Kidney tubule cell (primary cell): ENCODE measurements at regions not wholly inside any gene's neighbourhood (a gene's known extent, or its start where the extent isn't known, plus 50 kb on each side); places are given as distances from the start of the nearest gene placed in this dataset.
"Not testable (repeated sequence)": the region's sequence is repeated elsewhere in the genome, so short reads cannot be mapped to it uniquely, and the experiment has no call there.

Source experiments
- DNase-seq: peaks from one replicate; pipeline ENCODE4 v3.0.0-alpha.2; 2018; ENCODE audit warnings: low spot score

DNA sequence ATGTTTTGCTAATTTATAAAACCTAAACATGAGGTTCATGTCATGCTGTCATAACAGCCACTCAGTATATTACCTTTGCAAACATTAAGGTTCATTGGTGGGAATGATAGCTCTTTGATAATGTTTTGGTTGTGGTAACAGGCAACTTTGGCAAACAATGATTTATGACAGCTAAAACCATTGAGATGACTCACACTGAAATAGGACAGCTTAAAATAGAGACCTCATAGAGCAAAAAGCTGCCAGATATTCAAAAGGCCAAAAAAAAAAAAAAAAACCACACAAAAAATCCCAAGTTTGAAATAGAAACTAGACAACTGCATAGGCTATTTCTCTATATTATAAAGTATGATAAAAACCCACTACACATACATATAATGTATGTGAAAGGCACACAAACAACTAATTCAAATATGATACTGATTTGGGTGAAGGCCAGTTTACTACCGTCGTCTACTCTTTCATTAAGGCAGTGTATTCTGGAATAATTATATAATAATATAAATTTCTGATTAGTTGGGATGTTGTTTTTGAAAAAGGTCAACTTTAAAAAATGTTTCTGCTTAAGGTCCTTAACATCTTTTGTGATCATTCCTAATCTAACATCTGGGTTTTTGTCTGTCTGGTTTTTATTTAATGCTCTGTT is 646.0 kb upstream of the PITX2 start:
- DNase-seq, result peak; percentile 6

DNA sequence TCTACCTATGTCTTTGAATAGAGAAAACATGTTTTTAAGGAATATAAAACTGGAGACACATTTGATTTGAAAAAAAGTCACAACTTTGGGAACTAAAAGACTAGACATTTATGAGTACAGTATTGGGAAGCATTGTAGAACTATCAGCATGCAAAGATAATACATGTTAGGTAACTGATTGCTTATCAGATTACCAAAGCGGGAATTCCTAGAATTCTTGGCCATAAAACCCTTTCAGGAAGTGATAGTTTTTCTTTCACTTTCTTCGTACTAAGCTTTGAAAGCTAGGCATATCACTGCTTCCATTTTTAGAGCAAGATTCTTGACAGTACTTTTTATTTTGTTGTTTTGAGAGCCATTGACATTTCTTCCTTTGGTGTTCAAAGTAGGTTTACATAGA is 646.6 kb upstream of the PITX2 start:
- no peak for DNase-seq

- DNase-seq, result no peak
Measured at GRCh38 chr4:111274060-111274459, 651.2 kb upstream of the PITX2 start.

DNA sequence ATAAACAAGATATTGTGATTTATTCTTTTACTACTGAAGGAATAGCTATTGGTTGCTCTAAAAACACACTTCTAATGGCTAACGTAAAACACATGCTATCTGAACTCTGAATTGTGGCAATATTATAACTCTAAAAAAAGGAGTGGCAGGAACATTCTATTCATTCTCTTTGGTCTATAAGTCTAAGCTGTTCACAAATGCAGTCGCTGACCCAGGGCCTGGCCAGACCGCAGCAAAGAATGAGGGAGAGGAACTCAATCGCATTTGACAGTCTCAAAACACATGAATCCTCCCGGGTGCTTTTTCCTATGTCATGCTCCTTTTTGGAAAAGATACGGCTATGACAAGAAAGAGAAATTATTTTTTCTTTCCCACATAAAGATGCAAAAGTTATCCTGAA is 651.6 kb upstream of the PITX2 start:
- DNase-seq, result no peak

DNA sequence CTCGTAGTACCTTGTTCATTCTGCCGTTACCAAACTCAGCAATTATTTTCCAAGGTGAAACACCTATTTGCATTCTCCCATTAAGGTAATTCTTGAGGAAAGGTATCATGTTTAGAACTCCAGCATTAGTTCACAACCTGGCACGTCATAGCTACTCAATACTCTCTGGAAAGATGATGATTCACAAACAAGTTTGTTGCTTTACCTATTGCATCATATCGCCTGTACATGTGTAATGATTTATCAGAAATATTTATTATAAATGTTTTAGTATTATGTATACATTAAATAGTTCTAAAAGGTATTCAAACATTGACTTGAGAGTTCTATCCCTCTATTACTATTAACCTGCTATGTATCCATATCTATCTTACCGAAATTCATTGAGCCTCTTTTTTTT is 658.3 kb upstream of the PITX2 start:
- no peak for DNase-seq

- no peak for DNase-seq
Measured at GRCh38 chr4:111282035-111282434, 659.2 kb upstream of the PITX2 start.

DNA sequence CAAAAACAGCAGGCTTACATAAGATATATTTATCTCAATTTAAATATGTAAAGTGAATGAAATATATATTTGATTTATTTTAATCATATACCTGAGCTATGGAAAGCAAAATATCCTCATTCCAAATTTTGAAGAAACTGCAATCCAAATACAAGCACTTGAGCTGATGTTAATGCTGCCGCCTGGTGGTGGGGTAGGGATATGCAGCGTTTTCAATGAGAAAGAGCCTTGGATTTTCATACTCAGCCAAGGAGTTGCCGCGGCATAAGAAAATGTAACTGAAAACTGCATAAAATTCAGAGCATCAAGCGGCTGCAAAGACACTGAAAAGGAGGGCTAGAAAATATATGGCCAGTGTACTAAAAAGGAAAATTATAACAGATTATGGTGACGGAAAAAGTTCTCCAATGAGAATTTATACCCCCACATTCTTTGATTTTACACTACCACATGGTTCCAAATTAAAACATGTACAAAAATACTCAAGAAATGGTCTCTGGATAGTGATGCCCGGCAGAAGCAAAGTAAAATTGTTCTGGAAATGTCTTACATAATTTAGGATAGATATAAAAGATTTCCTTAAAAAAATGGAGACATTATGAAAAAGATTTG is 660.3 kb upstream of the PITX2 start:
- DNase-seq, result peak; percentile 55

DNA sequence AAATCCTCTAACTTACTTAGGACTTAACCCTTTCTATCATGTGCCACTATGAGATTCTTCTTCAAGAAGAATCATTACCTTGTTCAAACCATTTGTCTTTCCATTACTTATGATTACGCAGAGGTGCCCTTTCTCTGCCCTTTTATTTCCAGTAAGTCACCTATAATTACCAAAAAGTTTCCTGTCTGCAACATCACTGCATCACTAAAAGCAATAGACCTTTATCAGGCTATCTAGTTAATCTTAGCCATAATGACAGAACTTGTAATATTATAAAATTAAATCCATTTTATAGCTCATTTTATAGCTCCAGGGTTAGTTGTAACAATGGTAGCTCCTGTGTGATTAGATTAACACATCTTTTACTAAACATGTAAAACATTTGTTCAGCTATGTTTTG is 673.6 kb upstream of the PITX2 start:
- no peak for DNase-seq

- DNase-seq, result no peak
Measured at GRCh38 chr4:111303806-111304205, 680.9 kb upstream of the PITX2 start.

GRCh38 chr4:111323496-111323895 is 700.6 kb upstream of the PITX2 start:
- peak; percentile 61 for DNase-seq

GRCh38 chr4:111323916-111324315 is 701.0 kb upstream of the PITX2 start:
- peak; percentile 6 for DNase-seq

DNA sequence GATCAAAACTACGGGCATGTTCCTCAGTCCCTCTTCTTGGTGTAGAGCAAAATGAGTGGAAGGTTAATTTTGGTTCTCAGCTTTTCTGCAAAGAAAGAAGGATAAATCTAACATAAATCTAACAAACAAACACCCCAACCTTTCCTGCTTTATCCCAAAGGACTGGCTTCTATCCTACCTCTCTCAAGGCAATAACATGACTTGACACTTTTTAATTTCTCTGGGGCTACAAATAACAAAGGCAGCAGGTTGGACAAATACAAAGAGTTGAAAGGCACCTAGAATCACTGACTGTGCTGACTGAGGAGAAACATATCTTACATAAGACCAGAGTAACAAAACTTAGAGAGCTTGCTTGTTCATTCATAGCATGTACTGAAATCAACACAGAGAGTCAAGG is 703.6 kb upstream of the PITX2 start:
- DNase-seq, result no peak

DNA sequence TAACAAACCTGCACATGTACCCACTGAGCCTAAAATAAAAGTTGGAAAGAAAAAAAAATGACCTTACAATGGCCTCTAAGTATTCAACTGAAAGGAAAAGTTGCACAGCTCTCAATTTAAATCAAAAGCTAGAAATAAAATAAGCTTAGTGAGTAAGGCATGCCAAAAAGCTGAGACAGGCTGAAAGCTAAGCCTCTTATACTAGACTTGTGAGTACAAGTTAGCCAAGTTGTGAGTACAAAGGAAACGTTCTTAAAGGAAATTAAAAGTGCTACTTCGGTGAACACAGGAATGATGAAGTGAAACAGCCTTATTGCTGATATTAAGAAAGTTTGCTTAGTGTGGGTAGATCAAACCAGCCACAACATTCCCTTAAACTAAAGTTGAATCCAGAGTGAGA is 707.9 kb upstream of the PITX2 start:
- DNase-seq, result peak; percentile 14

- DNase-seq, result no peak
Measured at GRCh38 chr4:111334361-111334760, 711.5 kb upstream of the PITX2 start.

DNA sequence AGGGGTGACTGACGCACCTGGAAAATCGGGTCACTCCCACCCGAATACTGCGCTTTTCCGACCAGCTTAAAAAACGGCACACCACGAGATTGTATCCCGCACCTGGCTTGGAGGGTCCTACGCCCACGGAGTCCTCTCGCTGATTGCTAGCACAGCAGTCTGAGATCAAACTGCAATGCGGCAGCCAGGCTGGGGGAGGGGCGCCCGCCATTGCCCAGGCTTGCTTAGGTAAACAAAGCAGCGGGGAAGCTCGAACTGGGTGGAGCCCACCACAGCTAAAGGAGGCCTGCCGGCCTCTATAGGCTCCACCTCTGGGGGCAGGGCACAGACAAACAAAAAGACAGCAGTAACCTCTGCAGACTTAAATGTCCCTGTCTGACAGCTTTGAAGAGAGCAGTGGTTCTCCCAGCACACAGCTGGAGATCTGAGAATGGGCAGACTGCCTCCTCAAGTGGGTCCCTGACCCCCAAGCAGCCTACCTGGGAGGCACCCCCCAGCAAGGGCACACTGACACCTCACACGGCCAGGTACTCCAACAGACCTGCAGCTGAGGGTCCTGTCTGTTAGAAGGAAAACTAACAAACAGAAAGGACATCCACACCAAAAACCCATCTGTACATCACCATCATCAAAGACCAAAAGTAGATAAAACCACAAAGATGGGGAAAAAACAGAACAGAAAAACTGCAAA is 714.5 kb upstream of the PITX2 start:
- DNase-seq, result not testable (repeated sequence)

DNA sequence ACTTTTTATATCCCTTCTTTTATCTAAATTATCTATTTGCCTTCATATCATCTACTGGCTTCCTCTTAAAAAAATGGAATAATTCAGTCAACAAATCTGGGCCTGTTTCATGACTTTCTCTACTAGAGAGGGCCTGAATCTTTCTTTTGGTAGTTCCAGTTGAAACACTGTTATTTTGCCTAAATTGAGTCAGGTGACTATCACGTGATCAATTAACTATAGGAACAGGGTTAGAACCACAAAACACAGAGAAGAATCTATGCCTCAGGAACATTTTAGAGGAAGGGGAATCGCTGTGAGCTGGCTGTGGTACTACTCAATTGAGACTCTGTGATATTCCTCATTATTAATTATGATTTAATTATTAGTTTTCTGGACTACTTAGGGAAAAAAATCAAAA is 736.7 kb upstream of the PITX2 start:
- no peak for DNase-seq

DNA sequence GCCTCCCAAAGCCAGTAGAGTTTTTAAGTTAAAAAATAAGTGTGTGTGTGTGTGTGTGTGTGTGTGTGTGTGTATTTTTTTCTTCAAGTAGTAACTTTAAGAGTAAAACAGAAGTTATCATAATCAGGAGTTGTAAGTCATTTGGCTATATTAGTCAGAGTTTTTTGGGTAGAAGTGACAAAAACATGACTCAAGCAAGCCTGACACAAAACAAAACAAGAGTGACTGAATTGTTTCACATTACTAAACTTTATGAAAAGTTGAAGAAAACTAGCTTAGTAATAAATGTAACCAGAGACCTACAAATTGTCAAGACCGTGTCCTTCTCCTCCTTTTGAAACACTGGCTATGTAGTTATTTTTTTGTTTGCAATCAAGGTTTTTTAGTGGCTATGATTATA is 738.0 kb upstream of the PITX2 start:
- no peak for DNase-seq

DNA sequence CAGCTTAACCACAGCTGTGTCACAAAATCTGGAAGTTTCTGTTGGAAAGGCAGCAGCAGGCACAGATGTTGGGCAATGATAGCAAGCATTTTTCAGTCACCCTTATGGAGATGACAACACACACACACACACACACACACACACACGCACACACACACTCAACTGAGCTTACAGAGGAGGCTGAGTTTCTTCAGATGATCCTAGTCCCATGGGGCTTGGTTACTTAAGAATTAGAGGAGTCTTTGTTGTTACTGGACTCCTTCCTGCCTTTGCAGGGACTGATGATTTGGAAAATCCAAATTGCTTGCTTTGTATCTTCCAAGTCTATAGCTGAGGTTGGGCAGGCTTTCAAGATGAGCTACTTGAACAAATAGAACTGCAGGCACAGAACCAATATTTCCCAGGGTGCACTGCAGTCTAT is 740.1 kb upstream of the PITX2 start:
- DNase-seq, result no peak

- not testable (repeated sequence) for DNase-seq
Measured at GRCh38 chr4:111377880-111378279, 755.0 kb upstream of the PITX2 start.

DNA sequence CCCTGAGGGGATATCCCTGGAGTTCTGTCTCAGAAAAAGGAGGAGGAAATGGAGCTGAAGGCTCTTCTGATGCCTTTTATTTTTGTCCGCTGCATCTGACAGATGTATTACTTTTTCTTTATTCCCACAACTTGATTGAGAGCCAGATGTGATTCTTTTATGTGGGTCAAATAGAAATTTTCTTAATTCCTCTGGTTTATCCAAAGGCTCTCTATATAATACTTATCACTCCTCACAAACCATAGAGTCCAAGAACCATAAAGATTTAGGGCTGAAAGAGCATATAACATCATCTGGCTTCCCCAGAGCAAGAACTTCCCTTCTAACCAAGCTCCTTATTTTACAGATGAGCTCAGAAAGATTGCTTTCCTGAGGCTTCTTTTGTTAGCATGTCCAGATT is 756.7 kb upstream of the FAM241A start:
- DNase-seq, result no peak

GRCh38 chr4:111391829-111392228 is 753.4 kb upstream of the FAM241A start:
- no peak for DNase-seq

DNA sequence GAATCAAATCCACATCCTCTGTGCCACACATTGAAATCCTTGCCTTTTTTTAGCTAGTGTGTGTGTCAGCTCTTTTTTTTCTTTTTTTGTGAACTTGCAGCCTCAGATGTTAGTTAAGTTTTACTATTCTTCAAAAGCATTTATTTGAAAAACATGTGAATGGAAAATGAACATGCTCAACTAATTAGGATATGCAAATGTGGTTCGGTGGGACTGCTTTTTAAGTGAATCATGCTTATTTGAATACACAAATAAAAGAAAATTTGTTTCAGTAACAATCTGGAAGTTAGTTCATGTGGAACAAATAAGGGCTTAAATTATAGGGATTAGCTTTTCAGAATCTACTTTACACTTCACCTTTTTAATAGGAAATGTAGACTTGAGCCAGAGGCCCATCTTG is 751.5 kb upstream of the FAM241A start:
- no peak for DNase-seq

- no peak for DNase-seq
Measured at GRCh38 chr4:111398906-111399330, 746.3 kb upstream of the FAM241A start.

DNA sequence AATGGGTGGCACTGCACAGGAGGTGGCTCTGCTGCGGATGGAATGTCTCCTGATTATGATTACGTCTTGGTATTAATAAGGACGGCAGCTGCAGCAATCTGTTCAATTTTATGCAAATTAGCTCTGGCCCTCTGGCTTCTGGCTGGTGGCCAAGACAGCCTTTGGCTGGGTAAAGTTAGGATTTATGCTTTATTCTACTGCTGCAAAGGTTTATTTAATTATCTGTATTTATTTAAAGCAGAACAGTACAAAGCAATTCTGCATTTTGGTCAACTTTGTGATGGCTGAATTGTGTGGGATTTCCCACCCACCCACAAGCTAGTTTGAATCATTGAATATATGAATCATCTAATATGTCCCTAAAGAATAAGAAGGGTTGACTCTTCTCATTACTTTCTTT is 745.6 kb upstream of the FAM241A start:
- DNase-seq, result no peak
